HCEC 1CT (cell line): ENCODE measurements at regions not wholly inside any gene's neighbourhood (a gene's known extent, or its start where the extent isn't known, plus 50 kb on each side); places are given as distances from the start of the nearest gene placed in this dataset.

Experiments
- DNase-seq: peaks from one replicate; pipeline ENCODE4 v3.0.0-alpha.2; 2017

DNA sequence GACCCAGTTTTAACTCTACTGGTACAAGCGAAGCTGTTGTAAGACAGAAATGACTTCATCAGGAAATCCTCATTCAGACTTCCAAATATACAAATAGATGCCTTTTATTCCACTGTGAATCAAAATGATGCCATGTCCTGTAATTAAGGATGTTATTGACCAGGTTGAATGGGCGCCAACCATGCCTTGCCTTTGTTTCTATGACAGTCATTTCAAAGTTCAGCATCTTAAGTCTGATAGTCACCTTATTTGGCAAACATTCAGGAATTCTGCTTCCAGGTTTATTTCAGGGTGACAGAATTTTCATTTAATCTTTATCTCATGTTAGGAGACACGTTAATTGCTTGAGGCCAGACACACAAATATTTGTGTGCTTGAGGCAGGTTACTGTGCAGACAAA, 592.8 kb upstream of the JAG1 start:
- no peak for DNase-seq

DNA sequence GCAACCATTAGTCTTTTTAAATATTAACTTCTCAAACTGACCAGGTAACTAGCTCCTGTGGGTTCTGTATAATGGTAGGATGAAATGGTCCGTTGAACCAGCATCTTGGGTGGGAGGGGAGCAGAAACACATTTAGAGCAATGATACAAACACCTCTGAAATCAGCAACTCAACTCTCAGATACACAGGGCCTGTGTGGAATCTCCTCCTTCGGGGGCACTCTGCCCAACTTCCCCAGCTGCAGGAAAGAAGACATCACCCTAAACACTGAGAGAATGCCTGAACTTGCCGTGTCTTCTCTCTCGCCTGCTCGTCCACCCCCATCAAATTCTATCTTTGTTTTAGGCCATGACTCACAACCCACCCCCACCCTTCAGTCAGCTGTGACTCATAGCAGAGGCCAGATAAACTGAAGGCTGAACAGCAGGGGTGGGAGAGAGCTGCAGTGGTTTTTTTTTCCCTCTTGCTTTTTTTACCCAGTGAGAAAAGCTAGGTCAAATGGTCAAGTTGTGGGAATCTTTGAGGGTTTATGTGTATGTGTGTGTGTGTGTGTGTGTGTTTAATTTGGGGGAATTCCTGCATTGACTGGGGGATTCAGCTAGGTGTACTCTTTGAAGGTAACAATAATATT, 593.4 kb upstream of the JAG1 start:
- DNase-seq: peak; percentile 85

DNA sequence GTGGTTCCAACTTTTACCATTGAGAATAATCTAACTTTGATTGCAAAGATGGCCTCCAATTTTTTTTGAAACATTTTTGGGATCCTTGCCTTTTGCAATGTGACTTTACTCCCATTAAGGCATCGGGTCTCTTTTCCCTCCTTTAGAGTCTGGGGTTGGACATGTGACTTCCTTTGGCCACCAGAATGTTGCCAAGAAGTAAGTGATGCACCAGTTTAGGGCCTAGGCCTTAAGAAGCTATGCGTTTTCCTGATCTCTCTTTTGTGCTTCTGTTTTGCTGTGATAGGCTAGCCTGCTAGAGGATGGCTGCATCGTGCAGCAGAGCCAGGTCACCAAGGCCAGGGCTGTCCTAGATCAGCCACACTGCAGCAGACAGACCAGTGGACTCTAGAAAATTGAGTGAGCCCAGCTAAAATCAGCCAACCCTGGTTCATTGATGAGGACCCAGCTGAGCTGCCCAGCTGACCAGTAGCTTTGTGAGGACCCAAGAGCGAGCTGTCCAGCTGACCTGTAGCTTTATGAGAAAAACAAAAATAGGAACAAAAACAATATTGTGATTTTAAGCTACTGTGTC, 594.0 kb upstream of the JAG1 start:
- no peak for DNase-seq

DNA sequence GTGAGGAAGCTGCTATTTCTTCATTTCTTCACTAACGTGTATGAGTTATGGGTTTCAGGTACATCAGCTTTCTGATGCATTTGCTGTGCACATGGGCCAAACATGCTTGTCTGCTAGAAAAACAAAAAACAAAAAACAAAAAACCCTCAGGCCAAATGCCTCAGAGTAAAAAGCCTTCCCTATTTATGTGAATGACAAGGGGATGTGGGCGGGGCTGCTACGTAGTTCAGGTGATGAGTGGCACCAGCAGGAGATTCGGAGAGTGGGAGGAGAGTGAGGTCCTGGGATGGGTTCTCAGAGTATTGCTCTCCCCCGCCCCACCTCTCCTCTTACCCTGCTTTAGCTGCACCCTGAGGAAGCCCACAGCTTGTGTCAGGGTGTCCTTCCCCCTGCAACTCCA, 596.8 kb upstream of the JAG1 start:
- DNase-seq: no peak

DNA sequence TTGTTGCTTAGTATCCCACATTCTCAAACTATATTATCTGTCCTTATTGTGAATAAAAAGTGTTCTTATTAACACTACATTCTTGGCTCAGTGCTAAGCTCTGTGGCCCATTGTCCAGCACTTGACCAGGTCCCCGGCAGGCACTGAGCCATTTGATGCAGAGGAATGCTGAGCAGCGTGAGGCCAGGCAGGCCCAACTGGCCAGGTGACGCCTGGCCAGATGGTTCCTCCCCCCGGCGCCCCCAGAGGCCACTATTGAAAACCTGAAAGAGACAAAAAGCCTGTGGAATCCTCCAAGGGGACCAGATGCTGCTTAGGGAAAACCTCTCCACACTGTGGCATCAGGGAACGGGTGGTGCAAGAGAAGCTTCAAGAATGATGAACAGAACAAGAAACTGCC, 597.5 kb upstream of the JAG1 start:
- DNase-seq: no peak

DNA sequence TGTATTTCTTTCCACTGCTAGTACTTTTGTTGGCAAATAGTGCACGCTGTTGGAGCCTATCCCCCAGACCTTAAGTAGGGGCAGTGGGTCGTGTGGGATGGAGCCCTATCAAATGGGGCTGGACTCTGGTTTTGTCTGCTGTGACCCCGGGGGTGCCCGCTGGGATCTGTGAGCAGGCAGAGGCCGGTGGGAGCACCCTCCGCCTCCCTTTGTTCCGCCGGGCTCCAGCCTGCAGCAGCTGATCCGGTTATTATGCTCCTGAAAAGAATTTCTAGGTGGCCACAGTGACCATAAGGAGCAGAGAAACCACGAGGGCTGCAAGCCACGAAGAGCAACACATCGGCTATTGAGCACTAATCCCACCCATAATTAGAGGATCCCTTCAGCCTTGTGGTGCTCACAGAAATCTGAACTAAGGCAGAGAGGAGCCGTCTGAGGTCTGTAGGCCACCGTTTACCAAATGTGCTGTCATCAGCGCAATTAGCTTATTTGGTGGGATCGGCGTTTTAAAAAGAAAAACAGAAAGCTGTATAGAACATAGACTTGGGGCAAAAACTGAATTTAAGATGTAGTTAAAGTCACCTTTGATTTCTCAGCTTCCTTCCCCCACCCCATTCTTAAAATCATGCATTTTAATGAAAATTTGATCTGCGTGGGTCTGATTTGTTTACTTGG, 598.3 kb upstream of the JAG1 start:
- DNase-seq: no peak

DNA sequence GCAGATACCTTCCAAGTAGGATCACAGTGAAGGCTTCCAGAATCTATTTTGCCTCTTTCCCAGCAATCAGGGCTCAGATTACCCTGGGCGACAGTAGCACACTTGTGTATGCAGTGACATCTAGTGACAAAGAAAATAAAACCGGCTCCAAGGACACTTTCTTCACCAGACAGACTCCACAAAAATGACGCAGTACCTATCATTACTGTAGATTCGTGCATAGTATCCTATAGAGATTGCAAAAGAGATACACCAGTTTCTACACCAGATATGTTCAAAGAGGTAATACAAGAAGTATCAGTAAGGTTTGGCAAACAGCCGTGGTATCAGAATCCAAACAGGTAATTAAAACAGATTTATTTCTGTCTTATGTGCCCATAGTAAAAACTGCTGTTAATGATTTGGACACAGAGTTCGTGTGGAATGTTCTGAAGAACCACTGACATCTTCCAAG, 600.4 kb upstream of the JAG1 start:
- peak; percentile 52 for DNase-seq

DNA sequence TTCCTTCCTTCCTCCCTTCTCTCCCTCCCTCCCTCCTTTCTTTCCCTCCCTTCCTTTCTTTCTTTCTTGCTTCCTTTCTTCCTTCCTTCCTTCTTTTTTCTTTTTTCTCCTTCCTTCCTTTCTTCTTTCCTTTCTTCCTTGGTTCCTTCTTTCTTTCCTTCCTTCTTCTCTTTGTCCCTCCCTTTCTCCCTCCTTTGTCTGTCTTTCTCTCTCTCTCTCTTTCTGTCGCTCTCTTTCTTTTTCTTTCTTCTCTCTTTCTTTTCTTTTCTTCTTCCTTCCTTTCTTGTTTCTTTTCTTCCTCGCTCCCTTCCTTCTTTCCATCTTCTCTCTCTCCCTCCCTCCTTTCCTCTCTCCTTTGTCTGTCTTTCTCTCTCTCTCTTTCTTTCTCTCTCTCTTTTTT, 601.9 kb upstream of the JAG1 start:
- DNase-seq: no peak

DNA sequence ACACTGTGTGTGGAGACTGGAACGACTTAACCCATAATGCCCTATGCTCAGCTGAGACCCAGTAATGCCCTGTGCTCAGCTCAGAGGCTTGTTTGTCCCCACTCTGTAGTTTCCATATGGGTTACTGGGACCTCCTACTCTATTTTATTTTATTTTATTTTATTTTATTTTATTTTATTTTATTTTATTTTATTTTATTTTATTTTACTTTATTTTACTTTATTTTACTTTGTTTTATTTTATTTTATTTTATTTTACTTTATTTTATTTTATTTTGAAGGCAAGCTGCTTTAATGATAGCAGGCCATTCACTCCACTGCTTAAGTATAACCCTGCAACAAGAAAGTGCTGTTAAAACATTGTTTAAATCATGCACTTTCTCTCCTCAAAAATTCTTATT, 603.4 kb upstream of the JAG1 start:
- DNase-seq: no peak

DNA sequence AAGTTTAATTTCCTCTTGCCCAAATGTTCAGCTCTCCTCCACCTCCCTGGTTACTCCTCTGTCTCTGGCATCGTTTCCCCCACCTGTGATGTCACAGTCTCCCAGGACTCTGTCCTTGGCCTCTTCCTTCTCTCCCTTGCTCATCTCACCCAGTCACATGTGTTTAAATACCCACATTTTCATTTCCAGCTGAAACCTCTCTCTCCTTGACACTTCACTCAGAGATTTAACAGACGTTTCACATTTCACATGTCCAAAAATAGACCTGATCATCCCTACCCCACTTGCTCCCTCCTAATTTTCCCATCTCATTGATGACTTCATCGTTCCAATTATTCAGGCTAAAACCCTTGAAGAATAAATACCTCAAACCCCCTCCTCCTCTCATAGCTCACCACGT, 604.1 kb upstream of the JAG1 start:
- no peak for DNase-seq

DNA sequence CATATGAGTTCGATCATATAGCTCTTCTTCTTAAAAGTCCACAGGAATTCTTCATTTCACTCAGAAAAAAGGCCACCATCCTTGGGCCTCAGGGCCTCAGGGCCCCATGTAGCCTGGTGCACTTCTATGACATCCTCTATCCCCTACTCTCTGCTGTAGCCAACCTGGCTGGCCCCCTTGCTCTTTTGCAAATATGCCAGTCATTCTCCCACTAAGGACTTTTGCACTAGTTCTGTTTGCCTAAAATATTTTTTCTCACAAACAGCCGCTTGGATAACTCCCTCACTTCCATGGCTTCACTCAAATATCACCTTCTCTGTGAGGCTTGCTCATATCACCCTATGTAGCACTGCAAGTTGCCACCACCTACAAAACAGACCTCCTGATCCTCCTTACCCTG, 604.7 kb upstream of the JAG1 start:
- DNase-seq: no peak

DNA sequence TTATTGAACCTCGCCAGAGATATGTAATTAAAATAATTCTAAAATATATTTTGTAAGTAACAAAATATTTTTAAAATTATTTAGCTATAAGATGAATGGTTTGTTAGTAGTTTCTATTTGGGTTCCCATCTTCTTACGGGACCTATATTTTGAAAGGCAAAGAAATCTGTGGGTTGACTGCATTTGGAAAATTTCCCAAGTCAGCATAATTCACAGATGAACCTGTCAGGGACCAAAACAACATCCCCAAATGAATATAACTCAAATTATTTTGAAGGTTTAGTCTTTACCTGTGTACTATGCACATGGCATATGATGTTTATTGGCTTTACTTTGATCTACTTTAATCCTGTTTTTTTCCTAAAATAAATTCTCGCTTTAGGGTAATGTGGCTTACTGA, 607.4 kb upstream of the JAG1 start:
- no peak for DNase-seq

DNA sequence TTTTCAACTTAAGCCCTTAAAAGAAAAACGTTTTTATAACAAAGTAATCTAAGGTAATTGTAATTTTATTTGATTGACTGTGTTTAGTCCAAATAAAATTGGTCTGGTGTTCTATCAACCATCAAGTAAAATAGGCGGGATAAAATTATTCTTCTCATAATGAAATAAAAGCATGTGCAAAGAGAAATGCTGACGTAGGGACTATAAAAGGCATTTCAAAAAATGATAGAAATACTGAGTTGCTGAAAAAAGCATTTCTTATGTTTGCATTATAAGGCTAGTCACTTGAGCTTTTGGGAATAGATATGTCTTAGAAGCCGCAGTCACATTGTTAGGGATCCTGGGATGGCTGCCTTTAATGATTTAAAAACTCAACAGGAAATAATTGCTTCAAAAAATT, 608.0 kb upstream of the JAG1 start:
- DNase-seq: no peak

DNA sequence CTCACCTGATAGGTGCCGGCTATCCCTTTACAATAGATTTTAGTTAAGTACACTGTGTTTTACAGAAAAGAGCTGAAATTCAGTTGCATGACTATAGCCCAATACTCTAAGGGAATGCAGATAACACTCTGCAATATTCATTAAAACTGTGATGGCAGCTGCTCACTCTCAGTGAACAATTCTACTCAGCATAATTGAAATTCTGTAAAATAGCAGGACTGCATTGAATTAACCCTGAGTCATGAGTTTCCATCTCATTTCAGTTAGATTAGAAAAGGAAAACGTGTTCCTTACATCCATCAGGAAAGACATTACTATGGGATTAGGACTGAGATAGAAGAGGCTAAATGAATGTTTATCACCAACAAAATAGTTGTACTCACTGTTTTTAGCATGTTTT, 613.3 kb upstream of the JAG1 start:
- DNase-seq: no peak

DNA sequence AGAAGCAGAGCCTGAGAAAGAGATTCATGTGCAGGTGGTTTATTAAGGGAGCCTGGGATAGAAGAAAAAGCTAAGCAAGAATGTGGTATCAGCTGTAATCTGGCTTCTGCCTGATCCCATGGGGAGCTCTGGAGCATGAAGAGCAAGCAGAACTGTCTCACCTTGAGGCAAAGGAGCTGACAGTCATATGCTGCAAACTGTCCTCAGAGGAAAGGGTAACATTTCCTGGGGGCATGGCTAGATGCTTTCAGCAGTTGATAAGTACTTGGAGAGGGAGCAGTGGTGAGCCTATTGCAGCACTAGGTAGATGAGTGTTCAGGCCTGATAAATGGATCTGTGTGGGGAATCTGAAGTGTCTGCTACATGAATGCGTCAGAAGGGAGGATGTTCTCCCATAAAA, 621.5 kb upstream of the BTBD3 start:
- DNase-seq: no peak

DNA sequence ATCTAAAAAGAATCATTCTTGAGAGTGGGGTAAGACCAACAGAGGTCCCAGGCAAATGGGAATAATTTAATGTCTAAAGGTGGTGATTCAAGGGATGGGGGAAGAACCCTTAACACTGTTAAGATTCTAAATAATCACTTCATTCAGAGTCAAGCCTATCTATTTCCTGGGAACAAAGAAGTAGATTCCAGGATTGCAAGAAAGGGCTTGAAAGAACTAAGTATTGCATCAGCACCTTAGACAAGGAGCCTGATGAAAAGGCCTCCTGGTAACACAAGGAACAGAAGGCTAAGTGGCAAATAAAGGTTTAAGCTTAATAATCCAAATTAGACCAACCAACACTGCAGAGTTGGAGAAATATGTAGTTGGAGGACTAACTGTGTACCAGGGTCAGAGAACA, 620.7 kb upstream of the BTBD3 start:
- no peak for DNase-seq

DNA sequence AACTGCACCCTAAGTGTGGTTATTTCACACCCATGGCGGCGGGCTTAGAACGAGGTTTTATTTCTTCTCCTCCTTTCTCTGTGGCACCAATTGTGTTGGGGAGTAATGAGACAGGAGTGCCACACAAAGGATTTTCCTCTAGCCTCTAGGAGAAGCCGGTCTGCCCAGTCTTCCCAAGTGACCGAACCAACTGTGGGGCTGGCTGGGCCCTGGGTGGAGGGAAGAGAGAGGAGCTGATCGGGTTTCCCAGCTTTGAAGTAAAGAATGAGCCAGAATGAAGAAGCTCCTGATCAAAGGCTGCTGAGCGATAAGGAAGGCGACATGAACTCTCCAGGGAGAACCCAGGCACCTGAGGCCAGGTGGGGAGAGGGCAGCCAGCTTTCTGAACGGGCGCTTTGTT, 616.0 kb upstream of the BTBD3 start:
- DNase-seq: no peak

DNA sequence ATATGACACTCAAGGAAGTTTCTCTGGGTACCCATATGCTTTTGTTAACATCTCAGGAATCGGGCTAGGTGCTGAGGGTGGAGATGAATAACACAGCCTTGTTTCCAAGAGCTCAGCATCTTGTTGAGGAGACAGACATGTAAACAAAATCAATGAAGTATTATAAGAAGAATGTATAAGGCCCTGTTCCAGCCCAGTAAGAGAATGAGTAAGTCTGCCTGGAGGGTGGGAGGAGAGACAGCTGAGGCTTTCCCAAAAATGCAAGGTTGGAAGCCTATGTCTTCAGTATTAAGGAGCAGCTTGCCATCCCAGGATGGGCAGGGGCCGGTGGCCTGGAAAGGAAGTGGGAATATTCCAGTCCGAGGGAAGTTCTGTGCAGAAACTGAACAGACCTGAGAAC, 615.3 kb upstream of the BTBD3 start:
- peak; percentile 2 for DNase-seq

DNA sequence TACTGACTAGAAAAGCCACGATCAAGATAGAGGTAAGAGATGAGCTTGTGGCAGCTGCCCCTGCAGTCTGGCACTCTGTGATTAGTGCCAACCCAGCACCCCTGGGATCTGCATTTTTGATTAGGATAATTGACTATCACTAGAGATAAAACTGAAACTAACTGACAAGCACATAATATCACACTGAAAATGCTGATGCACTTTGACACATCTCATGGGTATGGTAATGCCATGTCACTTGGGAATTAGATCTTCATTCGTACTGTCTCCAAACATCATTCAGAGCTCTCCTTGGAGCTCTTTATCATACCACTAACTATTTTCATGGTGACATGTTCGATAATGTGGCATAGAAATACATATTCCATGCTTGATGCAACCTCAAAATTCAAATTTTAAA, 612.9 kb upstream of the BTBD3 start:
- no peak for DNase-seq

DNA sequence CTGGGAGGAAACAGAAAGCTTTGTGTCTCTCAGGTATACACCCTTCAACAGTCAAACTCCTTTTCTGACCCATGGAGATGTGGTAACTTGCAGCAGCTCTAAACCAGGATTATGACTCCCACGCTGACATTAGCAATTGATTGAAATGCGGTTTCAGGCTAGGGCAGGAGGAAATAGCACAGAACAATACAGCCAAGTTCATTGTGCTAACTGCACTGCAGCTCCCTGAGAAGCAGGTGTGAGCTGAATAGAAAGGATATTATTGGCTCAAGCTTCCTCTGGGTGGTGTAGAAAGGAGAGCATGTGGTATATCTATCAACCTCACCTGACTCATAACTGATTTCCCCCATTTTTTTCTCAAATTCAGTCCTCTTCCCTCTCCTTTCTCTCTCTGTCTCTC, 612.3 kb upstream of the BTBD3 start:
- DNase-seq: no peak

DNA sequence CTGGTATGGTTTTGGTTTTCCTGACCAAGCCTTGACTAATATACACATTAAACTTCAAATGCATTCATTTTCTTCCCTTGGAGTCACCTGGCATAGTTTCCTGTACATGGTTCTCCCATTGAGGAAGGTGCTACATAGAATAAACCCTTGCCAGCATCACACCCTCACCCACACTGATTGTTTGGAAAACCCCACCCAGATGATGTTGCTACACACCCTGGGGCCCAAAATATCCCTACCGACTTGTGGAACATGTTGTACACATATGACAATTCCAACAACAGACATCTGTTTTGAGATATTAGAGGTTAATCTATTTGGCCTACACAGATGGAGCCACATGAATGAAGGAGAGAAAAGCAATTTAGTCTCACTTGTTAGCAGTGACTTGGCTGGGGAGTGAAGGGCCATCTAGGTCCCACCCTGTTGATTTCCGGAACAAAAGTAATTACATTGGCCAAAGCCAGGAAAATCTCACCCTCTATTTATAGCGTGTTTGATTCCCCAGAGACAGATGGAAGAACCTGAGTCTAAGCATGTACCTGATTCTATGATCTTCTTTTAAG, 606.0 kb upstream of the BTBD3 start:
- DNase-seq: no peak

DNA sequence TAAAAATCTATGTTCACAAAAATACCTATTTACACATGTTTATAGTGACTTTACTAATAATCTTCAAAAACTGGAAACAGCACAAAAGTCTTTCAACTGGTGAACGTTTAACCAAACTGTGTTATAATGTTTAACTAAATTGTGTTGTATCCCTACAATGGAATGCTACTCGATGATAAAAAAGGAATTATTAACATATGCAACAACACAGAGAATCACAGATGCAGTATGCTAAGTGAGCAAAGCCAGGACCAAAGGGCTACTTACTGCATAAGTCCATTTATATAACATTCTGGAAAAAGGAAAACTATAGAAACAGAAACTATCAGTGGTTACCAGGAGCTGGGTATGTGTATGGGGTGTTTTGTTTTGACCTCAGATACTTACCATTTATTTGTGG, 602.2 kb upstream of the BTBD3 start:
- DNase-seq: no peak

DNA sequence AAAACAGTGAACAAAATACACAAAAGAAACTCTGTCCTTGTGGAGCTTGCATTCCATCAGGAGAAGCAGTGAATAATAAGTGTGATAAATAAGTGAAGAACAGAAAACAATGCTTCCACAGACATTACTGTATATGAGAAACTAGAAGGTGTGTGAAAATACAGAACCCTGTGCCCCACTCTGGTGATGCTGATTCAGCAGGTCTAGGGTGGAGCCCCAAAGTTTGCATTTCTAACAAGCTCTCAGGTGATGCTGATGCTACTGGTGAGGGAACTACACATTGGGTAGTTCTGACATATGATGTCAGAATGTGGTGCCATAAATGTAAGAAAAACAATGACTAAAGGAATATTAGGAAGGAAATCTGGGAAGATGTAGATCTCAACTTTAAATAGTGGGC, 601.4 kb upstream of the BTBD3 start:
- no peak for DNase-seq

DNA sequence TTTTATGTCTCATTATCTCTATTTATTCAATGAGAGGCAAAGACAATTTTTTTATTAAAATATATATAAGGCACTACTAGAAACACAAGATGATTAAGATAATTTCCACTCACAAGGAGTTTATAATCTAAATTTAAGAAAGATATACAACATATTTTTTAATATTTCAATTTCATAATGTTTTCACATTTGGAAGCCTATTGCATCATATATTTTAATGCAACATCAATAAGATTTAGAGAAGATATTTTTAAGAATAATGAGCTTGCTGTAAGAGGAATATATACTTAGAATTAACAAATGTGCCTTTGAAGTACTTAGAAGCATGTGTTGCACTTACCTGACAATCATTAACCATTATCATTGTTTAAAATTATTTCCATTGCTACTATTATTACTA, 597.7 kb upstream of the BTBD3 start:
- no peak for DNase-seq

DNA sequence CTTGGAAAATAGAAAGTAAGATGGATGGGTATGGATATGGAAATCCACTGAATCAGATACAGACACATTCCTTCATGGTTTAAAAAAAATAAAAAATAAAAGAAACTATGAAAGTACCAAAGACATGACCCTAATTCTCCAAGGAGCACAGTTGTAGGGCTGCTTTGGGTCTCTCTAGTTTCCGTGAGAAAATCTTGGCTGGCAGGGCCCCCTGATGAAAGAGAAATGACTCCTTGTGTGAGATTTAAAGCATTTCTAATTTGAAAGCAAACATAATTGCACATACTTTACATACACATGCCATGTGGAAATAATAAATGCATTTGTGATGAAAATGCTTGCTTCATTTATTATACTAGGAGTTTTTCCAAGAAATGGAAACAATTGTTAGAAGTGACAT, 593.9 kb upstream of the BTBD3 start:
- DNase-seq: no peak
